ENCODE measurements at regions not wholly inside any gene's neighbourhood (a gene's known extent, or its start where the extent isn't known, plus 50 kb on each side); places are given as distances from the start of the nearest gene placed in this dataset.

GRCh38 chr1:163535807-163536206 lies 214.1 kb downstream of the NUF2 start:
- H3K4me3 ChIP-seq (replicated peaks; ENCODE audit: insufficient read depth, low read length) = no peak overlapping the region
- DNase-seq (ENCODE audit: low read depth in 1 of 2, low spot score in 1 of 2) = no peak
- no peaks in the 10 kb centered on the region for H3K27me3 ChIP-seq (ENCODE audit: insufficient read depth, poor library complexity, severe bottlenecking)
- no peak overlapping the region for H3K27ac ChIP-seq (replicated peaks)
- TF ChIP-seq SPI1 (IDR thresholded peaks at IDR 0.05; ENCODE audit: borderline replicate concordance, low read depth) (no peak), POLR2AphosphoS5 (IDR thresholded peaks at IDR 0.05; ENCODE audit: low read depth) (no peak), GABPA (IDR thresholded peaks at IDR 0.05; ENCODE audit: low read depth) (no peak), CTCF (IDR thresholded peaks at IDR 0.05; ENCODE audit: insufficient read depth, low read length) (peak; percentile 9)

- no peak for TF ChIP-seq CTCF (IDR thresholded peaks at IDR 0.05; ENCODE audit: insufficient read depth, low read length)
- no peak for TF ChIP-seq GABPA (IDR thresholded peaks at IDR 0.05; ENCODE audit: low read depth)
- TF ChIP-seq SPI1 (IDR thresholded peaks at IDR 0.05; ENCODE audit: borderline replicate concordance, low read depth) = no peak
- TF ChIP-seq REST (IDR thresholded peaks at IDR 0.05; ENCODE audit: insufficient replicate concordance, low read depth) = no peak
- TF ChIP-seq POLR2AphosphoS5 (IDR thresholded peaks at IDR 0.05; ENCODE audit: low read depth) = no peak
- Histone ChIP-seq H3K27me3 (ENCODE audit: insufficient read depth, poor library complexity, severe bottlenecking) (no peaks in the 10 kb centered on the region), H3K4me3 (replicated peaks; ENCODE audit: insufficient read depth, low read length) (no peak overlapping the region), H3K27ac (replicated peaks) (no peak overlapping the region)
- DNase-seq (ENCODE audit: low read depth in 1 of 2, low spot score in 1 of 2) = no peak
Observed at GRCh38 chr1:163537809-163538208, 216.1 kb downstream of the NUF2 start.

DNA sequence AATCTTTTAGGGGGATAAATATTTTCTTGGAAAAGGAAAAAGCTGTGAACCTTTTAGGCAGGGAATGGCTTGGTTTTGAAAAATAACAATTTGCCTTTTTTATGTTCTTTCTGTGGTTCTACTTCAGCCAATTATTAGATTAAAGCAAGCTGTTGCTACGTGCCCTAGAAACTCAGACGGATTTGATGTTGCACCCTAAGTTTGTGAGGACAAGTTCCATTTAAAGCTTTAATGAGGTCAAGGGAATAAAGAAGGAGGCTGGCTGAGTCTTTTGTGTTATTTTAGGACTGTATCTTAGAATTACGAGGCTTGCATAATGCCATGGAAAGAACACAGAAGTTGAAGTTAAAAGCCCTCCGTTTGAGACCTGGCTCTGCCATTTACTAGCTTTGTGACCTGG lies 216.9 kb downstream of the NUF2 start:
- no peak overlapping the region for H3K27ac ChIP-seq (replicated peaks)
- no peak overlapping the region for H3K4me3 ChIP-seq (replicated peaks; ENCODE audit: insufficient read depth, low read length)
- DNase-seq (ENCODE audit: low read depth in 1 of 2, low spot score in 1 of 2) = no peak
- no peaks in the 10 kb centered on the region for H3K27me3 ChIP-seq (ENCODE audit: insufficient read depth, poor library complexity, severe bottlenecking)
- no peak for TF ChIP-seq REST (IDR thresholded peaks at IDR 0.05; ENCODE audit: insufficient replicate concordance, low read depth)
- no peak for TF ChIP-seq CTCF (IDR thresholded peaks at IDR 0.05; ENCODE audit: insufficient read depth, low read length)
- no peak for TF ChIP-seq GABPA (IDR thresholded peaks at IDR 0.05; ENCODE audit: low read depth)
- TF ChIP-seq POLR2AphosphoS5 (IDR thresholded peaks at IDR 0.05; ENCODE audit: low read depth) = no peak
- no peak for TF ChIP-seq SPI1 (IDR thresholded peaks at IDR 0.05; ENCODE audit: borderline replicate concordance, low read depth)

DNA sequence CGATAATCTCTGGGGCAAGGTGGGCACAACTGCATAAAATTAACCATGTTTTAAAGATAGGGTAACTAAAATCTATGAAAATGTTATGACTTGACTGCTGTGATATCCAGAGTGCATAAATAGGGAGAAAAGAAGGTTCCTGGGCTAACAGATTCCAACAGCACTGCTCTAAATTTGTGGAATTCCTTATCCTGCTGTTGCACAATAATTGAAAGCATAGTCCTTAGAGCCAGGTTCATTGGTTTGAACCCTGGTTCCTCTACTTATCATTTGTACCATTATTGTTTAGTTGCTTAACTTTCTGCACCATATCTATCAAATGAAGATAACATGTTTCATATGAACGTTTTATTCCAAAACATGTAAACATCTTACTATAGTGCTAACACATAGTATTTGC lies 219.0 kb downstream of the NUF2 start:
- no peak overlapping the region for H3K27ac ChIP-seq (replicated peaks)
- no peaks in the 10 kb centered on the region for H3K27me3 ChIP-seq (ENCODE audit: insufficient read depth, poor library complexity, severe bottlenecking)
- no peak overlapping the region for H3K4me3 ChIP-seq (replicated peaks; ENCODE audit: insufficient read depth, low read length)
- TF ChIP-seq REST (IDR thresholded peaks at IDR 0.05; ENCODE audit: insufficient replicate concordance, low read depth) (no peak), POLR2AphosphoS5 (IDR thresholded peaks at IDR 0.05; ENCODE audit: low read depth) (no peak), GABPA (IDR thresholded peaks at IDR 0.05; ENCODE audit: low read depth) (no peak), CTCF (IDR thresholded peaks at IDR 0.05; ENCODE audit: insufficient read depth, low read length) (no peak), SPI1 (IDR thresholded peaks at IDR 0.05; ENCODE audit: borderline replicate concordance, low read depth) (no peak)
- DNase-seq (ENCODE audit: low read depth in 1 of 2, low spot score in 1 of 2) = no peak

Measured in HL-60 (cell line).